ENCODE measurements at regions not wholly inside any gene's neighbourhood (a gene's known extent, or its start where the extent isn't known, plus 50 kb on each side); places are given as distances from the start of the nearest gene placed in this dataset.
"Not testable (repeated sequence)": the region's sequence is repeated elsewhere in the genome, so short reads cannot be mapped to it uniquely, and the experiment has no call there.

DNA sequence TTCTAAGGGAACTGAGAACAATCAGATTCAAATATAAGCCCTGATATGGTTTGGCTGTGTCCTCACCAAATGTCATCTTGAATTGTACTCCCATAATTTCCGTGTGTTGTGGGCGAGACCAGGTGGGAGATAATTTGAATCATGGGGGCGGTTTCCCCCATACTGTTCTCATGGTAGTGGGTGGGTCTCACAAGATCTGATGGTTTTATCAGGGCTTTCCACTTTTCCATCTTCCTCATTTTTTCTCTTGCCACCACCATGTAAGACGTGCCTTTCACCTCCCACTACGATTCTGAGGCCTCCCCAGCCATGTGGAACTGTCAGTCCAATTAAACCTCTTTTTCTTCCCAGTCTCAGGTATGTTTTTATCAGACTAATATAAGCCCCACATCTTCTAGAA, 217.8 kb downstream of the ACKR3 start:
- TF ChIP-seq POLR2A (IDR thresholded peaks at IDR 0.05), result not testable (repeated sequence)
- TF ChIP-seq, protein P1, sequence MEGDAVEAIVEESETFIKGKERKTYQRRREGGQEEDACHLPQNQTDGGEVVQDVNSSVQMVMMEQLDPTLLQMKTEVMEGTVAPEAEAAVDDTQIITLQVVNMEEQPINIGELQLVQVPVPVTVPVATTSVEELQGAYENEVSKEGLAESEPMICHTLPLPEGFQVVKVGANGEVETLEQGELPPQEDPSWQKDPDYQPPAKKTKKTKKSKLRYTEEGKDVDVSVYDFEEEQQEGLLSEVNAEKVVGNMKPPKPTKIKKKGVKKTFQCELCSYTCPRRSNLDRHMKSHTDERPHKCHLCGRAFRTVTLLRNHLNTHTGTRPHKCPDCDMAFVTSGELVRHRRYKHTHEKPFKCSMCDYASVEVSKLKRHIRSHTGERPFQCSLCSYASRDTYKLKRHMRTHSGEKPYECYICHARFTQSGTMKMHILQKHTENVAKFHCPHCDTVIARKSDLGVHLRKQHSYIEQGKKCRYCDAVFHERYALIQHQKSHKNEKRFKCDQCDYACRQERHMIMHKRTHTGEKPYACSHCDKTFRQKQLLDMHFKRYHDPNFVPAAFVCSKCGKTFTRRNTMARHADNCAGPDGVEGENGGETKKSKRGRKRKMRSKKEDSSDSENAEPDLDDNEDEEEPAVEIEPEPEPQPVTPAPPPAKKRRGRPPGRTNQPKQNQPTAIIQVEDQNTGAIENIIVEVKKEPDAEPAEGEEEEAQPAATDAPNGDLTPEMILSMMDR (IDR thresholded peaks at IDR 0.05), result not testable (repeated sequence)
